HG02884 (cell line): ENCODE measurements at regions not wholly inside any gene's neighbourhood (a gene's known extent, or its start where the extent isn't known, plus 50 kb on each side); places are given as distances from the start of the nearest gene placed in this dataset.
"Not testable (repeated sequence)": the region's sequence is repeated elsewhere in the genome, so short reads cannot be mapped to it uniquely, and the experiment has no call there.

ENCODE experiments used
- ATAC-seq: cut with Tn5 transposase; IDR thresholded peaks from one replicate; pipeline ENCODE4 v1.9.1; 2021; ENCODE audit warnings: mild to moderate bottlenecking, moderate library complexity; ENCODE audit not compliant: unreplicated experiment

- ATAC-seq: no peak
These were observed 129.2 kb upstream of the NRBF2 start for GRCh38 chr10:63003816-63004453.

DNA sequence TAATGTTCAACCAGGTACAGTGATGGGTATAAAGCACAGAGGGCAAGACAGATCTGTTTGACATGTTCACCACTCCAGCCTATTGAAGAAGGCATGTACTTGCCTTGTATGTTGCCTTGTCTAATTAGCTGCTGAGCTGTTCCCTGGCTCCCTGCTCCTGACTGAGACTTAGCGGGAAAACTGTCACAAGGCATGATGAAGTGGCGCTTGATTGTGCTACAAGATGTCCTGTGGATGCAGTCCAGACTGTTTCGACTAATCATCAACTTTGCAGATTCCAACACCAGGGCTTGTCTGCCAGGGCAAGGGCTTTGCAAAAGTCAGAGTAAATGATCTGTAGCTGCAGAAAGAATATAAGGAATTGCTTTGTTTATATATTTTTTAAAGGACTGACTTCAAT is 136.2 kb upstream of the NRBF2 start:
- ATAC-seq: no peak

GRCh38 chr10:62996516-62996915 is 136.6 kb upstream of the NRBF2 start:
- ATAC-seq: no peak

DNA sequence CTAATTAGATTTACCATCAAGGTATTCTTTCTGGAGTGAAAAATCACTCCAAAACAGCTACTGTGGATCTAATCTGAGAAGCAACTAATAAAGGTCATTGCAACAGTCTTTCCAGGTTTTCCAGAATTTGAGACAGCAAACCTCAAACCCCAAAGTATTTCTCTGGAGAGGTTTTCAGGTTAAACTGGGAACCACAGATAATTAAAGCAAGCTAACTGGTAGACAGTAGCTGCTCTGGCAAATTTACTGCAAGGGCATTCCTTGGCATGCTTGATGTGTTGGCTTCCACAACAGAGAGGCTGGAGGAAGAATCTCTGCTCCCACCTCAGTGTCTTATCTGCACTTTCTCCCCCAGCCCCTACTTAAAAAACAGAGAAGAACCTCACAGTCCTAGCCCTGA is 140.0 kb upstream of the NRBF2 start:
- ATAC-seq: no peak

DNA sequence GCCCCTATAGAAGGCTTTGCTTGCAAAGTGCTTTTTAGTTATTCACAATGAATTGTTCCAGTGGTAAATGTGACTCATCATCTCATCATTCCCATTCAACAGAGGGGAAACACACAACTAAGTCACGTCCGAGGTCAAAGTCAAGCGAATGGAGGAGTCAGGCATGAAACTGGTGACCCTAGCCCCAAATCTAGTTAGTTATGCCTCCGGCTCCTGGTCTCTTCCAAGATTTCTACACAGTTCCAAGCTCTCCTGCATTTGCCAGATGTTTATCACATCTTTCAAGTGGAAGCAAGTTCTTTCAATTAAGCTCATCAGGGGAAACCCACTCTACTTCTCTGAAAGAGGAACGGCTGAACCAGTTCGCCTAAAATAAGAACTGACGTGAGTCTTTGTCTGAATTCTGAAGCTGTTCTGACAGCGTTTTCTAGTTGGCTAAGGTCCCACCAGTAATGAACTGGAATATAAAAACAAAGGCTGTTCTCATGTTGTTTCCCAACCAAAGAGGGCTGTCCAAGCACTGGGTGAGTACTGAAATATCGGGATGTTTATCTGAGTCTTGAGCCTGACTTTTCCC is 140.9 kb upstream of the NRBF2 start:
- ATAC-seq: peak; percentile 69

DNA sequence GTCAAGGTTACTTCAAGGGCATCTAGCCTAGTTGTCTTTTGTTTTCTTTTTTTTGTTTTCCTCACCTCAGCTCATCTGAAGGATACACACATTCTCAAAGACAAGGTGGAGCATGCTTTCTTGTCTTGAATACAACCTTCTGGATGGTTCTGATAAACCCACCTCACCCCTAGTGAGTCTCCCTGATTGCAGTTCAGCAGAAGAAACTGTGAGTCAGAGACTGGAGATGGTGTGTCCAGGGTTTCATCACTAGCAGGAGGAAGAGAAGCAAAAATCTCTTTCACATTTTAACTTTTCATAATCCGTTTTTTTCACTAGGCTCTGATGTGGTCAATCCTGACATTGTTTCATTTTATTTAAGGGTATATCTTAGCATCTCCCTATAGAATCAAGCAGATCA is 143.0 kb upstream of the NRBF2 start:
- ATAC-seq: no peak

DNA sequence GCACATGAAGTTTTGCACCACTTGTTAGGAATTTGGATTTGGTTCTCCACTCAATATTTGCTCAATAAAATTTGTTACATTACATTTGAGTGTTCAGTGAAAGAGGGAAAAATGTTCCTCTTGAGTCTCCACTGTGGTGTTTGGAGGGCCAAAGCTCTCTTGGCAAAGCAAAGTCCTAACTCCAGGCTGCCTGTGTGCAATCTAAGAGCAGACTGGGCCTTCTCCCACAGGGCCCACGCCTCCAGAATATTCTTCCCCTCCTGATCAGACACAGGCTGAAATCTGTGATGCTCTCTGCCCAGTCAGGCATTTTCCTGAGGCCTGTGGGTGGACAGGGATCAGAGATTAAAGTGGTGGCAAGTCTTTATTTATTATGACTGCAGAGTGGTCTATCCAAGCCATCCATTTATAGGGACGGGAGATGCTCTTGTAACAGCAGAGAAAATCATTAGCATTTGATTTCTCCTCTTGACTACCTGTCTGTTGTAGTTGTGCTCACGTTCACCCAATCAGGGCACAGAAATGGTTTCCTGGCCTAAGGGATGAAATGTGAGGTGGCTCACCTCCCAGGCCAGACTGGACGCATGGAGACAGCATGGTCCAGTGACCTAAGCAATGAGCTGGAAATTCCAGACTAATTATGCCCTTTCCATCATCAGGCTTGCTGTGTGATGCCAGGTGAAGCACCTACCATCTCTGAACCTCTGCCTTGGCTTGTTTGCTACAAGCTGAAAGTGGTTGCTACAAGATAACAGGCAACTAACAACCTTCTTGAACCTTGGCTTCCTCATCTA is 147.1 kb upstream of the NRBF2 start:
- ATAC-seq: no peak

- ATAC-seq: no peak
These were observed 152.0 kb upstream of the NRBF2 start for GRCh38 chr10:62981096-62981495.

DNA sequence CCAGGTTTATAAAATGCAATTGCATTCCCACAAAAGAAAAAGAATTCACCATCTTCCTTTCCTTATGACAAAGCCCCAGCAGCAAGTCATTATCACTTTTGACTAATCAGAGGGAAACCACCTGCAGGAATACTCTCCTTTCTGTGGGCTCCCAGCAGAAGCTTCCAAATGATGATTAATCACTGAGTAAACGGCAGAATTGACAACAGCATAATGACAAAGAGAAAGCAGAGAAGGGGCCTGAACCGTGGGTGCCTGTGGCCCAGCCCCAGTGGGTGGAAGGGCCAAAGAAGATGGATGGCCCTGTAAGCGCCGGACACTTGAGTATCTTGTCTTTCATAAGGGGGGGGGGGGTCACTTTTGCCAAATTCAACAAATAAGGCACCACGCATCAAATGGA is 152.4 kb upstream of the NRBF2 start:
- ATAC-seq: no peak

- ATAC-seq: no peak
These were observed 153.2 kb upstream of the NRBF2 start for GRCh38 chr10:62979921-62980320.

GRCh38 chr10:62978482-62978881 is 154.6 kb upstream of the NRBF2 start:
- ATAC-seq: no peak

DNA sequence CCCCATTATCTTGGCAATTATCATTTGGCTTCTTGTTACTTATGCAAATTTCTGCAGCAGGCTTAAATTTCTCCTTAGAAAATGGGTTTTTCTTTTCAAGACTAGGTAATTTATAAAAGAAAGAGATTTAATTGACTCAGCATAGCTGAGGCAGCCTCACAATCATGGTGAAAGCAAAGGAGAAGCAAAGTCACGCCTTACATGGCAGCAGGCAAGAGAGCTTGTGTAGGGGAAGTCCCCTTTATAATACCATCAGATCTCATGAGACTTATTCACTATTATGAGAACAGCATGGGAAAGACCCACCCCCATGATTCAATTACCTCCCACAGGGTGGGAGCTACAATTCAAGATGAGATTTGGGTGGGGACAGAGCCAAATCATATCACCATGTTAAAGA is 158.3 kb upstream of the NRBF2 start:
- not testable (repeated sequence) for ATAC-seq

DNA sequence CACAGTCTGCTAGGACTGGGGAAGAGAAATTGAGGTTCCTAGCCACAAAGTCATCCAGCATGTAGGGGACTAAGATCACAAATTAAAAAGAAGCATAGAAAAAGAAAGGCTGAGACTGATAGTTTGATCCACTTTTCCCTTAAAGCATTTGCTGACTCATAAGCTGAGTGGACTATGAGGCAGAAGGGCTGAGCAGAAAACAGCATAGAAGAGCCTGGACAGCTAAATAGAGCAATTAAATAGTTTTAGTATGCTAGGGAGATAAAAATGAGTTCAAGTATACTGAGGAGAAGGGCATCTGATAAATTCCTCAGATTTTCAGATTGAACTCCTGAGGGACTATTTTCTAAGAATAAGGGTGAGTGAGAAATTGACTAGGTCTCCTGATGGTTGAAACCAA is 155.9 kb upstream of the EGR2 start:
- no peak for ATAC-seq

DNA sequence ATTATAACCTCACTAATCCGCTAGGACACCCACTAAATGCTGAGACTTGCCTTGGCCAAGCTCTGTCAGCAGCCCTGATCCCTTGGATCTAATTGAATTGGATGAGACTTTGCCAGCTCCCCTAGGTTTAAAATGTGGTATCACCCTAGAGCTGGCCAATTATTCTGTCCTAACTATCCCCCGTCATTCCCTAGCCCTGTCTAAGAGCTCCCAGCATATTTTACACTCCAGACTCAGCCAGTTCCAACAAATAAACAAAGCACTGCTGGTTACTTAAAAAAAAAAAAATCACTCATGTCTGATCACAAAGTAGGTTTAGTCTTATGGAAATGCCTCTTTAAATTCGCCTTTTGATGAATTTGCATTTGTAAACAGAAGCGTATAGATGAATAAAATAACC is 147.9 kb upstream of the EGR2 start:
- no peak for ATAC-seq

- ATAC-seq: no peak
These were observed 145.9 kb upstream of the EGR2 start for GRCh38 chr10:62961951-62962523.

GRCh38 chr10:62960416-62960815 is 144.2 kb upstream of the EGR2 start:
- no peak for ATAC-seq

- ATAC-seq: no peak
These were observed 143.4 kb upstream of the EGR2 start for GRCh38 chr10:62959553-62959952.

DNA sequence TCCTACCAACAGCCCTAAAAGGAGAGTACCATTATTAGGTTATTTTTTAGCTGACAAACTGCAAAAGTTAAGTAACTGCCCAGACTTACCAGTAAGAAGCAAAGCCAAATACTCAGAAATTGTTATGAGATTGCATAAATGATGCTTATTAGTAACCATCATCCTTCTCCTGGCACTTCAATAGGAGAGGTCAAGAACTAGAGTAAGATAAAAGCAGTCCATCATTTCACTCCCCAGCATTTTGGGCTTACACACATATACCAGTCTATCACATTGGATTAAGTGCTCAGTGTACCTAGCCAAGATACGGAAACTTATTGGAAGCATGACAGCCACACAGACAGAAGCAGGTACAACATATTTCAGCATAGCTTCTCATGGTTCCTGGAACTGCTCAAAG is 142.8 kb upstream of the EGR2 start:
- no peak for ATAC-seq

DNA sequence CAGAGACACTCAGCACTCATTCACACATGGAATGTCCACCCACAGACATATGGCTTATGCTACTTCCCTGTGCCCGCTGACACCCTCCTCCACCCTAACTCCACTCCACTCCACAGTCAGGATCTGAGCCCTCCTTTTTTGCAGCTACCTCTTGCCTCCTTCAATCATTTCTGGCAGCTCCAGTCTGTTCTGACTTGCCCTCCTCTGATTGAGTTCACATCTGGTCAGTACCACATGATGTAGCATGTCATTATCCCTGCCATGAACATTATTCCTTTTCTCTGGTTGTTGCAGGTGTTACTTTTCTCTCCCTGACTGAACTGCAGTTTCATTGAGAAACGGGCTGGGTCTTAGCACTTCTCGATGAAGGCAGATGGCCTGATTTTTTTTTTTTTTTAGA is 130.1 kb upstream of the EGR2 start:
- no peak for ATAC-seq

DNA sequence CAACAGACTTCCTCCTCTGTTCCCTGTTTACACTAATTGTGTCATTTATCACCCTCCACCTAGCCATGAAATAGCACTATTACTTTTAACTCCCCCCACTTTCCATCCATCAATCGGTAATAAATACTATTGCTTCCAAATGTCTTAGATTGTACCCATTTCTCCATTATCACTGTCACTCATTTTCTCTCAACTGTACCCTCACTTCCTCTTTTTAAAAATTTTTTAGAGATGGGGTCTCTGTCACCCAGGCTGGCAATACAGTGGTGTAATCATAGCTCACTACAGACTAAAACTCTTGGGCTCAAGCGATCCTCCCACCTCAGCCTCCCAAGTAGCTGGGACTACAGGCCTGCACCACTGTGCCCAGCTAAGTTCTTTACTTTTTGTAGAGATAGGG is 123.5 kb upstream of the EGR2 start:
- ATAC-seq: no peak

DNA sequence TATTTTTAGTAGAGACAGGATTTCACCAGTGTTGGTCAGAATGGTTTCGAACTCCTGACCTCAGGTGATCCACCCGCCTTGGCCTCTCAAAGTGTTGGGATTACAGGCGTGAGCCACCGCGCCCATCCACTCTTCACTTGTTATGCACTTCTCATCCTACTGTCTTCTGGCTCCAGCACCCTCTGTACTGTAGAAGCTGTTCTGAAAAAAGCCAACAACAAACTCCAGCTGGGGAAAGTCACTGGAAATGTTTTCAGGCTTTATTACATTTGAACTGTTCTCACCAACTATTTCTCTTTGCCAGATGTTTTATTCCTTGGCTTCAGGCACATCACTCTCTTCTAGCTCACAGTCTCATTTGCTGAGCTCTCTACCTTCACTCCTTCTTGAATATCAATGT is 122.5 kb upstream of the EGR2 start:
- no peak for ATAC-seq

- no peak for ATAC-seq
These were observed 121.5 kb upstream of the EGR2 start for GRCh38 chr10:62937674-62938073.
